Psoas muscle (tissue), 7 donors: ENCODE measurements at regions not wholly inside any gene's neighbourhood (a gene's known extent, or its start where the extent isn't known, plus 50 kb on each side); places are given as distances from the start of the nearest gene placed in this dataset.

Experiments
- ATAC-seq, 4 donors: fragments of 200-7000 bp; cut with Tn5 transposase; one replicate each; pipeline ENCODE4 v1.9.1; 2020; ENCODE audit warnings: moderate library complexity in 3 of 4, mild to moderate bottlenecking in 2 of 4
- DNase-seq, 2 donors: peaks; one replicate each; pipeline ENCODE4 v3.0.0-alpha.2; 2020
- H3K27ac ChIP-seq: fragments of 200-600 bp; one replicate; pipeline ENCODE4 v1.8.0; 2022
- H3K27me3 ChIP-seq, 3 donors: fragments of 200-600 bp in 1 of 3; one replicate each; pipeline versions ENCODE4 v1.6.1 to v1.8.0; 2013 to 2022; ENCODE audit warnings: low read length in 2 of 3, mild to moderate bottlenecking in 2 of 3, moderate library complexity in 1 of 3; ENCODE audit not compliant: insufficient read depth in 3 of 3
- H3K36me3 ChIP-seq, 2 donors: fragments of 200-600 bp in 1 of 2; one replicate each; pipeline versions ENCODE4 v1.6.1 to v1.8.0; 2013 to 2022; ENCODE audit warnings: low read depth in 1 of 2, mild to moderate bottlenecking in 1 of 2, moderate library complexity in 1 of 2; ENCODE audit not compliant: insufficient read depth in 1 of 2
- H3K4me1 ChIP-seq: fragments of 200-600 bp; one replicate; pipeline ENCODE4 v1.8.0; 2022
- H3K4me3 ChIP-seq: fragments of 200-600 bp; one replicate; pipeline ENCODE4 v1.8.0; 2022; ENCODE audit warnings: mild to moderate bottlenecking
- H3K9me3 ChIP-seq: fragments of 200-600 bp; one replicate; pipeline ENCODE4 v1.8.0; 2022
- CTCF ChIP-seq: fragments of 200-600 bp; IDR thresholded peaks from one replicate; pipeline ENCODE4 v1.8.0; 2022; ENCODE audit warnings: antibody characterized with exemption
- WGBS, 3 donors: extraction: QIAGEN DNeasy Blood & Tissue Kit; methylation state at CpG; one replicate each; pipeline versions ENCODE4 v1.1.6 to v1.1.7; 2013; 5-methylcytosine and 5-hydroxymethylcytosine counted together
- intact Hi-C, 2 donors: fragments of 100-400 bp; cut with DNase I; formaldehyde crosslinking; loops; one replicate each; pipeline versions ENCODE4 v1.11.0 to v1.14.2; 2022
- donor health status: healthy with polysubstance abuse.
- donor health status: DM: no; HTN: no; CAD: no; lungs with moderate emphysema.
- donor health status: Bipolar disorder and iron deficiency.
- donor health status: healthy.
- donor health status: DM: yes; HTN: yes; CAD: no.
- donor health status: DM: no; HTN: no; CAD: no.
- donor health status: DM: yes; HTN: yes; CAD: no.

GRCh38 chr4:138097912-138098600 is 144.1 kb downstream of the SLC7A11 start:
- intact Hi-C loops = loop anchor here in 1 of 2 donors (10.0 kb wide), 1 partner anchor 973 kb away; no protein-coding TSS in a partner anchor
- no peak for TF ChIP-seq CTCF
- DNase-seq (no peak), ATAC-seq (no peak)
- H3K4me1 ChIP-seq = no peaks in the 10 kb centered on the region
- no peak overlapping the region for H3K4me3 ChIP-seq
- H3K9me3 ChIP-seq = no peaks in the 10 kb centered on the region
- H3K27me3 ChIP-seq = no peaks in the 10 kb centered on the region
- no peak overlapping the region for H3K27ac ChIP-seq
- no peaks in the 10 kb centered on the region for H3K36me3 ChIP-seq
- 76 to 92% (median 89%) methylated on average over 3 of the region's 3 CpGs for WGBS, 3 donors

GRCh38 chr4:138096384-138097062 is 145.6 kb downstream of the SLC7A11 start:
- 71 to 81% (median 80%) methylated on average over 4 of the region's 4 CpGs for WGBS, 3 donors
- no peaks in the 10 kb centered on the region for H3K4me1 ChIP-seq
- ATAC-seq (no peak), DNase-seq (no peak)
- TF ChIP-seq CTCF = no peak
- no peaks in the 10 kb centered on the region for H3K36me3 ChIP-seq
- H3K27me3 ChIP-seq = no peaks in the 10 kb centered on the region
- H3K4me3 ChIP-seq = no peak overlapping the region
- no peaks in the 10 kb centered on the region for H3K9me3 ChIP-seq
- intact Hi-C loops = loop anchor here in 1 of 2 donors (10.0 kb wide), 1 partner anchor 972 kb away; no protein-coding TSS in a partner anchor
- H3K27ac ChIP-seq = no peak overlapping the region

- intact Hi-C loops = loop anchor here in 1 of 2 donors (10.0 kb wide), 1 partner anchor 971 kb away; no protein-coding TSS in a partner anchor
- no peak for DNase-seq
- Histone ChIP-seq H3K4me1 (no peaks in the 10 kb centered on the region), H3K27ac (no peak overlapping the region), H3K4me3 (no peak overlapping the region), H3K9me3 (no peaks in the 10 kb centered on the region), H3K36me3 (no peaks in the 10 kb centered on the region), H3K27me3 (no peaks in the 10 kb centered on the region)
- no peak for TF ChIP-seq CTCF
- no peak for ATAC-seq
- WGBS, 3 donors = 91 to 93% (median 92%) methylated on average over 5 of the region's 5 CpGs
Measured at GRCh38 chr4:138095378-138095777, 146.8 kb downstream of the SLC7A11 start.

- no peaks in the 10 kb centered on the region for H3K27me3 ChIP-seq
- H3K27ac ChIP-seq = no peak overlapping the region
- no peak for TF ChIP-seq CTCF
- no peaks in the 10 kb centered on the region for H3K36me3 ChIP-seq
- 93 to 97% (median 94%) methylated on average over 6 of the region's 6 CpGs for WGBS, 3 donors
- intact Hi-C loops = loop anchor here (5.0 to 10.0 kb wide), 4 partner anchors 55 to 967 kb away; no protein-coding TSS in a partner anchor
- peaks cover 1% of the 10 kb centered on the region for H3K4me1 ChIP-seq
- ATAC-seq (no peak), DNase-seq (no peak)
- no peaks in the 10 kb centered on the region for H3K9me3 ChIP-seq
- no peak overlapping the region for H3K4me3 ChIP-seq
Measured at GRCh38 chr4:138092060-138092459, 150.1 kb downstream of the SLC7A11 start.
